Fibroblast of villous mesenchyme (primary cell): ENCODE measurements at regions not wholly inside any gene's neighbourhood (a gene's known extent, or its start where the extent isn't known, plus 50 kb on each side); places are given as distances from the start of the nearest gene placed in this dataset.

Experiments
- DNase-seq: peaks from one replicate; pipeline ENCODE4 v3.0.0-alpha.2; 2010; ENCODE audit warnings: low read depth
- H3K4me3 ChIP-seq: 2 replicates; pipeline ENCODE4 v1.5.1; 2011; ENCODE audit warnings: low read depth, mild to moderate bottlenecking, low read length
- CTCF ChIP-seq: IDR thresholded peaks from 2 replicates; pipeline ENCODE4 v1.5.1; 2012; ENCODE audit warnings: low read depth, mild to moderate bottlenecking, low read length; ENCODE audit not compliant: insufficient read depth

DNA sequence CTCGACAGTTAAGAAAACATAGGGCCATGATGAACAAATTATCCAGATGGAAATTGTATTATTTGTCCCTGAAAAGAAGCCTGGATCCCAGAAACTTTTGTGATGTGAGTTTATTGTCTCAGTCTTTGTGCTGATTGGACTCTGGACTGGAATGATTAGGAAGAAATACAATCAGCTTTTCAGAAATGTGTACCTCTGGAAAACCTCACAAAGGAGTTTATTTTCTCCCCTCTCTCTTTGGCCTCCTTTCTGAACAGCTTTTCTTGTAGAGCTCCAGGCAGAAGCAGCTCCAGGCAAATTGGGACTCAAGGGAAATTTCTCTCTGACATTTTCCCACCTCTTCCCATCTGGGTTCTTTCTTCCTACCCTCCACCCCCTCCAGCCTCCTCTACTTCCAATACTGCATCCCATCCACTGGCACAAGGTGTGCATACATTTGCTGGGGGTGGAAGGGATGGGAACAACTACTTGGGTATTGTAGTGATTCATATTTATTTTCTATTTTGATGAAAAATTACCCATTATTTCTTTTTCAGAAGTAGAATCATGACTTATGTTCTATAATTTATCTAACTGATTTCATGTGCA lies 119.7 kb downstream of the CD47 start:
- no peak for DNase-seq
- no peak for TF ChIP-seq CTCF
- no peak overlapping the region for H3K4me3 ChIP-seq

DNA sequence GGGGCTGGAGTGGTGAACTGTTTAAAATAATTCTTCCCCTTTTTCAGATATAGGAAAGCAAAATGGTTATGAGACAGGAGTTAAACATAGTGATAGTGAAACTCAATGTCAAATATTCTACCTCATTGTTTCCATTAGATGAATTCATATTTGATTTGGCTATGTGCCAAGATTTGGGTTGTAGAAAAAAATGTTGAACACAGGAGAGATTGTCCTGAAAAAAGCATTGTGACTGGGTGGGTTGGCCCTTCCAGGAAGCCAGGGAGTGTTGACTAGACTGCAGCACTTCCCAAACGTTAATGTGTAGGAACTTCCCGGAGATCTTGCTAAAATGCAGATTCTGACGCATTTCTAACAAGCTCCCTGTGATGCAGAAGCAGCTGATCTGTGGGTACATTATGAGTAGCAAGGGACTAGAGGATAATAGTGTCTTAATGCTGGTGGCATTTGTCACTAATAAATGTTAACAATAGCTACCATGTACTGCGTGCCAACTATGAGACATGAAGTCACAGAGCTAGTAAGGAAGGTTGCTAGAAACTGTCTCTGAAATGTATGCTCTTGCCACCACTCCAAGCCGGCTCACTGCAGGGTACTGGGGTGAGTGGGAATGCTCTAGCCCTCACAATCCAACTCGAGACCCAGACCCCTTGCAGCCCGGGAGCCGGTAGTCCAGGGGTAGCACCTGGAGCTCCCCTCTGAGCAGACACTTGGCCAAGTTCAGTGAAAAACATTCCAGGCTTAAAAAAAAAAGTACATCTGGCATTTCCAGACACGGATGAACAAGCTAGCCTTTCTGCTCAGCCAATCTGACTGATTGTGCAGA lies 120.6 kb downstream of the CD47 start:
- no peak overlapping the region for H3K4me3 ChIP-seq
- no peak for DNase-seq
- no peak for TF ChIP-seq CTCF

DNA sequence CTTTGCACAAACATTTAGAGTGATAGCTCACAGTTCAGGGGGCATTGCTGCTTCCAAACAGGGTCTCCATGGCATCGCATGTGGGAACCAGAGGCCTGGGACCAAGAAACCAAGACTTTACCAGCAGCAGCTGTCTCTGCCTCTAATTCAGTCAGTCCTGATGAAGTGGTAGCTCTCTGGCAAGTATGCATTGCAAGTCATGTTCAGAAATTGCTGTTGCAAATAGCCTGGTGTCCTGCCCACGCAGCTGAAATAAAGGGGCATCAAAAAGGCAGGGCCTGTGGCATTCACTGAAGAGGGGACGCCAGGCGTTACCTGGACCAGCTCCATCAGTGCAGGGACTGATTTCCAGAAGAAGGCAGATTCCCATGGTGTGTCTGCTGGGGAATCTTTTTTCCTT lies 121.3 kb downstream of the CD47 start:
- DNase-seq: no peak
- H3K4me3 ChIP-seq: no peak overlapping the region
- no peak for TF ChIP-seq CTCF

- no peak overlapping the region for H3K4me3 ChIP-seq
- no peak for DNase-seq
- no peak for TF ChIP-seq CTCF
Measured at GRCh38 chr3:107966276-107966675, 124.6 kb downstream of the CD47 start.

DNA sequence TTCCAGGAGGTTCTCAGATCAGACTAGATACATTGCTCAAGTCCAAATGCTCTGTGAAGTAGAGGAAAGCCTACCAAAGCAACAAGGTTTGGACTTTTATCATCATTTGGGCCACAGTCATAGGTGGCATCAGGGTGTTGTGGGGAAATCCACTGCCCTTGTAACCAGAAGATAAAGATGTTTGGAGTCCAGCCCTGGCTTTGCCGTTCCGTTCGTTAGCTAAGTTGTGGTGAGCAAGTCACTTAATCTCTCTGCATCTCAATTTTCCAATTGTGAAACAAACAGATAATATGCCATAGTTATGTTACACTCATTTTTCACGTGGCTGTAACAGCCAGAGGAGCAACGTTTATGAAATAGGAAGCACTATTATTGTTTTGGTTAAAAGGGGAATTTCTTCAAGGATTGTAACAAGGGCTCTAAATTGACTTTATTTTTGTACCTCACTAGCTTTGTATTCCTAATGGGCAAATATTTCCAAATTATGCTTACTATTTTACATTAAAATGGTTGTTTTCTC lies 125.6 kb downstream of the CD47 start:
- no peak for DNase-seq
- H3K4me3 ChIP-seq: no peak overlapping the region
- no peak for TF ChIP-seq CTCF

DNA sequence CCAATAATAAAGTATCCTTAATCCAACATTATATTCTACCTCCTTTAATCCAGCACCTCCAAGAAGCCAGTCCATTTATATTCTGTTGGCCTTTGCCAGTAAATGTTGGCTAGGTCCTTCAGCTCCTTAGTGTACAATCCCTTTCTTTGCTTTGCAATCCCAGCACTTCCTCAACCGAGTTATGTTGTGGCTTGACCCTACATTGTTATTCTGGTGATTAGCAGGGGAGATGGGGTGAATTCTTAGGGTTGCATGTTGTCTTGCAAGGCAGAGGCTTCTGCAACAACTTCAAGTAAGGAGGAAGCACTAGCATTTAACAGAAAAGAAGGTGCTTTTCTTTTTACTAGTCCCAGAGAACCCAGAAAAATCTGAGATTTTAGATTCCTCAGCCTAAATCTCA lies 127.2 kb downstream of the CD47 start:
- no peak for TF ChIP-seq CTCF
- DNase-seq: no peak
- no peak overlapping the region for H3K4me3 ChIP-seq

GRCh38 chr3:107962946-107963345 lies 127.9 kb downstream of the CD47 start:
- no peak overlapping the region for H3K4me3 ChIP-seq
- DNase-seq: peak; percentile 43
- TF ChIP-seq CTCF: no peak
